IPS DF 6.9 (cell line): ENCODE measurements at regions not wholly inside any gene's neighbourhood (a gene's known extent, or its start where the extent isn't known, plus 50 kb on each side); places are given as distances from the start of the nearest gene placed in this dataset.
"Not testable (repeated sequence)": the region's sequence is repeated elsewhere in the genome, so short reads cannot be mapped to it uniquely, and the experiment has no call there.

Experiments
- DNase-seq: peaks from one replicate; pipeline ENCODE4 v3.0.0-alpha.2; 2013; ENCODE audit warnings: low read depth, low spot score
- H3K27ac ChIP-seq: one replicate; pipeline ENCODE4 v1.5.1; 2013; ENCODE audit warnings: low read length, control low read depth
- H3K27me3 ChIP-seq: 2 replicates; pipeline ENCODE4 v1.6.1; 2013; ENCODE audit warnings: mild to moderate bottlenecking, low read length; ENCODE audit not compliant: control insufficient read depth, insufficient read depth
- H3K36me3 ChIP-seq: 2 replicates; pipeline ENCODE4 v1.6.1; 2013; ENCODE audit warnings: low read length; ENCODE audit not compliant: control insufficient read depth, insufficient read depth
- H3K4me1 ChIP-seq: 2 replicates; pipeline ENCODE4 v1.6.1; 2013; ENCODE audit warnings: low read length; ENCODE audit not compliant: control insufficient read depth, insufficient read depth
- H3K4me3 ChIP-seq: 2 replicates; pipeline ENCODE4 v1.5.1; 2013; ENCODE audit warnings: mild to moderate bottlenecking, low read length
- H3K9me3 ChIP-seq: 2 replicates; pipeline ENCODE4 v1.6.1; 2013; ENCODE audit warnings: low read length, inconsistent platforms; ENCODE audit not compliant: control insufficient read depth, insufficient read depth
- WGBS: extraction: QIAGEN DNeasy Blood & Tissue Kit; methylation state at CpG from one replicate; pipeline ENCODE4 v1.1.7; 2013; ENCODE audit warnings: mixed read lengths, missing lambda C conversion rate; ENCODE audit not compliant: insufficient read length, insufficient coverage; 5-methylcytosine and 5-hydroxymethylcytosine counted together

GRCh38 chr14:43745746-43746145, 761.3 kb downstream of the FSCB start:
- no peaks in the 10 kb centered on the region for H3K36me3 ChIP-seq
- no peak for DNase-seq
- H3K4me3 ChIP-seq = no peak overlapping the region
- H3K4me1 ChIP-seq = no peaks in the 10 kb centered on the region
- H3K9me3 ChIP-seq = no peaks in the 10 kb centered on the region
- no peaks in the 10 kb centered on the region for H3K27me3 ChIP-seq
- no peak overlapping the region for H3K27ac ChIP-seq
- WGBS = no CpG with 5 or more reads among the region's 1 CpG

DNA sequence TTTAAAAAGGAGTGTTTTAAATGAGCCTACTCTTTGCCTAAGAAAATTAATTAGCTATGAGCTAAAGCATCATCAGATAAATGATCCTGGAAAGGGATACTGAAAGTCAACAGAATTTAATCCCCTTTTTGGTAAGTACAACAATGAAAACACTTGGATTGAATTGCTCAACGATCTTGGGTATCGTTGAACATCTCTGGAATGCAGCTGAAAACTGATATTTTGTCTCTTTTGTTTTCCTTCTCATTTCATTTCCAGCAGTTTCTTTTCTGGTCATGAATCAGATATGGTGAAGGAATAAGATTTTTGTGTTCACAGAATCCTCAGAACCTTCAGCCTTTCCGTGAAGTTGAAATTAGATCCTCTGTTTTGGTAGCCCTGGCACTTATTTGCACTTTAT, 771.2 kb downstream of the FSCB start:
- Histone ChIP-seq H3K9me3 (no peaks in the 10 kb centered on the region), H3K4me1 (no peaks in the 10 kb centered on the region), H3K36me3 (no peaks in the 10 kb centered on the region), H3K4me3 (no peak overlapping the region), H3K27me3 (no peaks in the 10 kb centered on the region), H3K27ac (no peak overlapping the region)
- WGBS = no CpG with 5 or more reads among the region's 3 CpGs
- DNase-seq = no peak

GRCh38 chr14:43729143-43729542, 777.9 kb downstream of the FSCB start:
- H3K36me3 ChIP-seq = no peaks in the 10 kb centered on the region
- no peaks in the 10 kb centered on the region for H3K4me1 ChIP-seq
- DNase-seq = no peak
- no peak overlapping the region for H3K4me3 ChIP-seq
- no peaks in the 10 kb centered on the region for H3K27me3 ChIP-seq
- no peak overlapping the region for H3K27ac ChIP-seq
- no peaks in the 10 kb centered on the region for H3K9me3 ChIP-seq
- WGBS = no CpG with 5 or more reads among the region's 4 CpGs

- Histone ChIP-seq H3K4me3 (no peak overlapping the region), H3K27ac (no peak overlapping the region), H3K36me3 (no peaks in the 10 kb centered on the region), H3K4me1 (no peaks in the 10 kb centered on the region), H3K9me3 (no peaks in the 10 kb centered on the region), H3K27me3 (no peaks in the 10 kb centered on the region)
- DNase-seq = no peak
Observed at GRCh38 chr14:43706900-43707299, 800.2 kb downstream of the FSCB start.

- H3K4me3 ChIP-seq, H3K4me1 ChIP-seq, DNase-seq, H3K36me3 ChIP-seq, H3K9me3 ChIP-seq, H3K27ac ChIP-seq, H3K27me3 ChIP-seq: not testable (repeated sequence)
- no CpG with 5 or more reads among the region's 20 CpGs for WGBS
Observed at GRCh38 chr14:43698561-43699284, 808.4 kb downstream of the FSCB start.

GRCh38 chr14:43697003-43697402, 810.1 kb downstream of the FSCB start:
- no peaks in the 10 kb centered on the region for H3K36me3 ChIP-seq
- no peaks in the 10 kb centered on the region for H3K4me1 ChIP-seq
- no peaks in the 10 kb centered on the region for H3K9me3 ChIP-seq
- no peak overlapping the region for H3K27ac ChIP-seq
- DNase-seq = no peak
- WGBS = no CpG with 5 or more reads among the region's 1 CpG
- no peaks in the 10 kb centered on the region for H3K27me3 ChIP-seq
- no peak overlapping the region for H3K4me3 ChIP-seq

DNA sequence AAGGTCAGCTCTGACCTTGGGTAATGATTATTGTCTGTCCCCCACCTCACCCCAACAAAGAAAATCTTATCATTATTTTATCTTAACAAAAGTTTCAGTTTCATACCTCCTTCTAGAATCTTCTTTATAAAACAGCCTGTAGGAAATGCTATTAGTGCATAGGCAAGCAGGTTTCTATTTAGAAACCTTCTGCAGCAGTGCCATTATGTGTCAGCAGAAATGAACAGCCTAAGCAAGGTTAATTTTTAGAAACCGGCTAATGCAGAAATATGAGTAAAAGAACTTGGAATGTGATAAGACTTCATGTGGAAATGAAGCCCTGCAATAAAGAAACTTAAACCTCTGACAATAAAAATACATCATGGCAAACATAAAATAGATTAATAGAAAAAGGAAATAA, 814.4 kb downstream of the FSCB start:
- H3K4me1 ChIP-seq = no peaks in the 10 kb centered on the region
- DNase-seq = no peak
- H3K27me3 ChIP-seq = no peaks in the 10 kb centered on the region
- no peaks in the 10 kb centered on the region for H3K36me3 ChIP-seq
- no peaks in the 10 kb centered on the region for H3K9me3 ChIP-seq
- no CpG with 5 or more reads among the region's 1 CpG for WGBS
- H3K27ac ChIP-seq = no peak overlapping the region
- no peak overlapping the region for H3K4me3 ChIP-seq

DNA sequence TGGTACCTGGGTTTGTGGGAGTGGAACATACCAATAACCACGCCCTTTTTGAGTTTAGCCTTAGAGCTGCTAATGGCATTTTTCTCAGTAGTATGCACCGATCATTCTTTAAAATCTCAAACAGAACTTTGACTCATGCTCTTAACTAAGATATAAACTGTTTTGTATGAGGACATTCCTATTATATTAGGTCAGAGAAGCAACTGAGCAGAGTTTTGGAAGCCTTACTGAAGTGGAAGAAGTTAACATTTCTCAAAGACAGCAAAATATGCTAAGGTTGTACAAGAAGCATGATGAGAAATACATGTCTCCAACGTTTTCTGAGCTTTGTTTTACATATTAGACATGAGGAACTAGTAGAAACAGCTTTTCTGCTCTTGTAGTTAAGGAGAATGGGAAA, 819.2 kb downstream of the FSCB start:
- no peak overlapping the region for H3K27ac ChIP-seq
- no peaks in the 10 kb centered on the region for H3K4me1 ChIP-seq
- no peaks in the 10 kb centered on the region for H3K9me3 ChIP-seq
- no peak overlapping the region for H3K4me3 ChIP-seq
- no peaks in the 10 kb centered on the region for H3K27me3 ChIP-seq
- DNase-seq = no peak
- WGBS = no CpG with 5 or more reads among the region's 3 CpGs
- H3K36me3 ChIP-seq = no peaks in the 10 kb centered on the region

DNA sequence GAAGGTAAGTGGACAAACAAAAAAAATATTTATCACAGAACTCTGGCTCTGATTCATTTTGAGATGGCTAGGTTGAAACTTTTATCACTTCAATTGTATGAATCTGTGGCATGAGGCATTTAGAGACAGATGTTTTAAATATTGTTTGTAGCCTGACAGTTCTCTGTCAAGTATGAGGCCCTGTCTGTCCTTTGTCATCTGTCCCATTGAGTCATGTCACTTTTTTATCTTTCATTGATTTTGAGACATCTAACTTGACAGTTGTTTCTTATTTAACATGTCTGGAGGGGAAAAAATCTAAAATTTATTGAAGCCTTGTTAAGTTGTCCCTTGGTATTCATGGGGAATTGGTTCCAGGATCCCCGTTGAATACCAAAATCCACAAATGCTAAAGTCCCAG, 829.5 kb downstream of the FSCB start:
- DNase-seq = no peak
- H3K36me3 ChIP-seq = no peaks in the 10 kb centered on the region
- H3K27ac ChIP-seq = no peak overlapping the region
- H3K27me3 ChIP-seq = no peaks in the 10 kb centered on the region
- H3K4me1 ChIP-seq = no peaks in the 10 kb centered on the region
- whole genome bisulfite sequencing = no CpG with 5 or more reads among the region's 1 CpG
- no peaks in the 10 kb centered on the region for H3K9me3 ChIP-seq
- H3K4me3 ChIP-seq = no peak overlapping the region

- Histone ChIP-seq H3K4me1 (no peaks in the 10 kb centered on the region), H3K36me3 (no peaks in the 10 kb centered on the region), H3K9me3 (no peaks in the 10 kb centered on the region), H3K27ac (no peak overlapping the region), H3K4me3 (no peak overlapping the region), H3K27me3 (no peaks in the 10 kb centered on the region)
- WGBS = no CpG with 5 or more reads among the region's 2 CpGs
- DNase-seq = no peak
Observed at GRCh38 chr14:43674273-43674672, 832.8 kb downstream of the FSCB start.

DNA sequence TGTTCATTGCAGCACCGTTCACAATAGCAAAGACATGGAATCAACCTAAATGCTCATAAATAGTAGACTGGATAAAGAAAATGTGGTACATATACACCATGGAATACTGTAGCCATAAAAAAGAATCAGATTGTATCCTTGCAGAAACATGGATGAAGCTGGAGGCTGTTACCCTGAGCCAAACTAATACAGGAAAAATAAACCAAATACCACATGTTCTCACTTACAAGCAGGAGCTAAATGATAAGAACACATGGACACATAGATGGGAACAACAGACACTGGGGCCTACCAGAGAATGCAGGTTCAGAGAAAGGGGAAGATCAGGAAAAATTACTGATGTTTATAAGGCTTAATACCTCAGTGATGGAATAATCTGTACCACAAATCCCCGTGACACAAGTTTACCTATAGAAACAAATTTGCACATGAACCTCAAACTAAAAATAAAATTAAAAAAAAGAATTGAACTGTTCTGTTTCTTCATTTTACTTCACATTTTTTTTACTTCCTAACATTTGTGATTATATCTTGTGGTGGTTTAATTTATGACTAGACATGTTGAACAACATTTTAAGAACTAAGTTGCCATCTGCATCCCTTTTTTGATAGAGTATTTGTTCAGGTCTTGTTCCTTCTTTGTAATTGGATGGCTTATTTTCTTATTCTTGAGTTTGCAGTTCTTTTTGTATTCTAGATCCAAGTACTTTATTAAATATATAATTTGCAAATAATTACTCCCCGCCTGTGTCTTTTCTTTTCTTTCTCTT, 835.2 kb downstream of the FSCB start:
- no peak for DNase-seq
- H3K36me3 ChIP-seq = no peaks in the 10 kb centered on the region
- no CpG with 5 or more reads among the region's 3 CpGs for WGBS

More for the DNA sequence above, 835.2 kb downstream of the FSCB start:
- H3K27me3 ChIP-seq = no peaks in the 10 kb centered on the region
- H3K9me3 ChIP-seq = no peaks in the 10 kb centered on the region
- no peak overlapping the region for H3K27ac ChIP-seq
- no peaks in the 10 kb centered on the region for H3K4me1 ChIP-seq
- H3K4me3 ChIP-seq = no peak overlapping the region
